GM12891 (cell line): ENCODE measurements at regions not wholly inside any gene's neighbourhood (a gene's known extent, or its start where the extent isn't known, plus 50 kb on each side); places are given as distances from the start of the nearest gene placed in this dataset.

Experiments used
- PAX5 ChIP-seq: IDR thresholded peaks from 2 replicates; pipeline ENCODE4 v1.6.1; 2011; ENCODE audit warnings: low read length, moderate library complexity, mild to moderate bottlenecking; ENCODE audit not compliant: insufficient read depth, severe bottlenecking
- POLR2A ChIP-seq: IDR thresholded peaks from 2 replicates; pipeline ENCODE4 v1.6.1; 2011; ENCODE audit warnings: low read depth, low read length, control low read depth
- POLR2AphosphoS5 ChIP-seq: IDR thresholded peaks from 2 replicates; pipeline ENCODE4 v1.6.1; 2011; ENCODE audit warnings: low read depth, low read length, control low read depth
- POU2F2 ChIP-seq: IDR thresholded peaks from 2 replicates; pipeline ENCODE4 v1.6.1; 2011; ENCODE audit warnings: low read depth, mild to moderate bottlenecking, control low read depth, low read length, moderate library complexity
- SPI1 ChIP-seq: IDR thresholded peaks from 2 replicates; pipeline ENCODE4 v1.6.1; 2011; ENCODE audit warnings: low read depth, low read length, control low read depth
- TAF1 ChIP-seq: IDR thresholded peaks from 2 replicates; pipeline ENCODE4 v1.6.1; 2011; ENCODE audit warnings: low read depth, low read length, control low read depth

- TF ChIP-seq POLR2A = no peak
- TF ChIP-seq POLR2AphosphoS5 = no peak
- TF ChIP-seq SPI1 = no peak
- TF ChIP-seq TAF1 = no peak
- TF ChIP-seq PAX5 = no peak
- TF ChIP-seq POU2F2 = no peak
These were observed 331.3 kb upstream of the FRG2C start for GRCh38 chr3:75332794-75333193.
